ENCODE measurements at regions not wholly inside any gene's neighbourhood (a gene's known extent, or its start where the extent isn't known, plus 50 kb on each side); places are given as distances from the start of the nearest gene placed in this dataset.

GRCh38 chr9:14466429-14466818 is 152.5 kb upstream of the NFIB start (continued):
- no peak for TF ChIP-seq RXRA (IDR thresholded peaks at IDR 0.05; ENCODE audit: borderline replicate concordance, low read depth)
- TF ChIP-seq MEF2A (IDR thresholded peaks at IDR 0.05; ENCODE audit: borderline replicate concordance, low read depth), result no peak
- TF ChIP-seq MXI1 (IDR thresholded peaks at IDR 0.05; ENCODE audit: low read depth, low read length), result no peak
- TF ChIP-seq RAD21 (IDR thresholded peaks at IDR 0.05; ENCODE audit: low read length), result no peak

DNA sequence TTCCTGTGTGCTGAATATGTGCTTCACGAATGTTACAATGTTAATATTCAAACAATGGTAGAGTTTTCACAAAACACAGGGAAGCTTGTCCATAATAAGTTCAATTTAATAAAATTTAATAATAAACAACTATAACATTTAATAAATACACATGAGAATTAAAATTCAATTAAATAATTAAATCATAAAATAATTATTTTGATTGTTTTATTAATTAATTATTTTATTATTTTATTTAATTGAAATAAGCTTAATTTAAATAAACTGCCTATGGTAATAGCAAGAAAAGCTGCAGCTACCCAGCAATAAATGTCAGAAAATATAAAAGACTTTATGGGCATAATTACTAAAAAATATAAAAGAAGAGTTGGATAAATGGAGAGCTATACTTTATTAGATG is 149.0 kb upstream of the NFIB start:
- Histone ChIP-seq H3K79me2 (ENCODE audit: insufficient read depth) (no peaks in the 10 kb centered on the region), H2AFZ (ENCODE audit: low read depth) (no peak overlapping the region), H3K36me3 (replicated peaks in 1 of 2; ENCODE audit: control insufficient read depth in 1 of 2, insufficient read depth in 2 of 2, low read length in 1 of 2) (no peaks in the 10 kb centered on the region), H3K9me2 (no peaks in the 10 kb centered on the region), H3F3A (replicated peaks; ENCODE audit: insufficient read depth) (no peaks in the 10 kb centered on the region), H3K9ac (no peak overlapping the region), H3K4me1 (ENCODE audit: control insufficient read depth in 1 of 2, insufficient read depth in 2 of 2, low read depth in 1 of 2, low read length in 1 of 2) (peaks cover 0 to 4% of the 10 kb centered on the region in 2 experiments; a peak in 1 of 4 replicates), H4K20me1 (ENCODE audit: insufficient read depth) (no peaks in the 10 kb centered on the region), H3K27ac (ENCODE audit: low read depth in 2 of 2, low read length in 1 of 2) (no peak overlapping the region), H3K4me3 (ENCODE audit: low read depth in 2 of 2, low read length in 1 of 2) (no peak overlapping the region), H3K4me2 (no peak overlapping the region), H3K27me3 (ENCODE audit: insufficient read depth) (no peaks in the 10 kb centered on the region), H3K9me3 (no peaks in the 10 kb centered on the region)
- ChIA-PET POLR2A (no interaction called here), CTCF (interaction anchor here (1.8 kb wide), 1 partner anchor 198 kb away, joined by 9 read pairs; no protein-coding TSS in a partner anchor)
- no peak for DNase-seq
- 64% methylated on average over 1 of the region's 1 CpG for WGBS (ENCODE audit: low lambda C conversion rate)
- TF ChIP-seq, protein P1, sequence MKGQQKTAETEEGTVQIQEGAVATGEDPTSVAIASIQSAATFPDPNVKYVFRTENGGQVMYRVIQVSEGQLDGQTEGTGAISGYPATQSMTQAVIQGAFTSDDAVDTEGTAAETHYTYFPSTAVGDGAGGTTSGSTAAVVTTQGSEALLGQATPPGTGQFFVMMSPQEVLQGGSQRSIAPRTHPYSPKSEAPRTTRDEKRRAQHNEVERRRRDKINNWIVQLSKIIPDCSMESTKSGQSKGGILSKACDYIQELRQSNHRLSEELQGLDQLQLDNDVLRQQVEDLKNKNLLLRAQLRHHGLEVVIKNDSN (IDR thresholded peaks at IDR 0.05; ENCODE audit: borderline replicate concordance, low read depth), result no peak
- TF ChIP-seq, protein P2, sequence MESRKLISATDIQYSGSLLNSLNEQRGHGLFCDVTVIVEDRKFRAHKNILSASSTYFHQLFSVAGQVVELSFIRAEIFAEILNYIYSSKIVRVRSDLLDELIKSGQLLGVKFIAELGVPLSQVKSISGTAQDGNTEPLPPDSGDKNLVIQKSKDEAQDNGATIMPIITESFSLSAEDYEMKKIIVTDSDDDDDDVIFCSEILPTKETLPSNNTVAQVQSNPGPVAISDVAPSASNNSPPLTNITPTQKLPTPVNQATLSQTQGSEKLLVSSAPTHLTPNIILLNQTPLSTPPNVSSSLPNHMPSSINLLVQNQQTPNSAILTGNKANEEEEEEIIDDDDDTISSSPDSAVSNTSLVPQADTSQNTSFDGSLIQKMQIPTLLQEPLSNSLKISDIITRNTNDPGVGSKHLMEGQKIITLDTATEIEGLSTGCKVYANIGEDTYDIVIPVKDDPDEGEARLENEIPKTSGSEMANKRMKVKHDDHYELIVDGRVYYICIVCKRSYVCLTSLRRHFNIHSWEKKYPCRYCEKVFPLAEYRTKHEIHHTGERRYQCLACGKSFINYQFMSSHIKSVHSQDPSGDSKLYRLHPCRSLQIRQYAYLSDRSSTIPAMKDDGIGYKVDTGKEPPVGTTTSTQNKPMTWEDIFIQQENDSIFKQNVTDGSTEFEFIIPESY (IDR thresholded peaks at IDR 0.05; ENCODE audit: borderline replicate concordance, low read depth), result no peak
- no peak for TF ChIP-seq GABPA (IDR thresholded peaks at IDR 0.05; ENCODE audit: low read depth)
- no peak for TF ChIP-seq GATA2 (CRISPR knock-in tag; IDR thresholded peaks at IDR 0.05)
- no peak for TF ChIP-seq RXRA (IDR thresholded peaks at IDR 0.05; ENCODE audit: borderline replicate concordance, low read depth)
- no peak for TF ChIP-seq NFIC (IDR thresholded peaks at IDR 0.05; ENCODE audit: borderline replicate concordance)
- TF ChIP-seq FOSL2 (IDR thresholded peaks at IDR 0.05; ENCODE audit: borderline replicate concordance, low read depth), result no peak
- no peak for TF ChIP-seq YY1 (IDR thresholded peaks at IDR 0.05; ENCODE audit: low read depth)
- TF ChIP-seq, protein P3, sequence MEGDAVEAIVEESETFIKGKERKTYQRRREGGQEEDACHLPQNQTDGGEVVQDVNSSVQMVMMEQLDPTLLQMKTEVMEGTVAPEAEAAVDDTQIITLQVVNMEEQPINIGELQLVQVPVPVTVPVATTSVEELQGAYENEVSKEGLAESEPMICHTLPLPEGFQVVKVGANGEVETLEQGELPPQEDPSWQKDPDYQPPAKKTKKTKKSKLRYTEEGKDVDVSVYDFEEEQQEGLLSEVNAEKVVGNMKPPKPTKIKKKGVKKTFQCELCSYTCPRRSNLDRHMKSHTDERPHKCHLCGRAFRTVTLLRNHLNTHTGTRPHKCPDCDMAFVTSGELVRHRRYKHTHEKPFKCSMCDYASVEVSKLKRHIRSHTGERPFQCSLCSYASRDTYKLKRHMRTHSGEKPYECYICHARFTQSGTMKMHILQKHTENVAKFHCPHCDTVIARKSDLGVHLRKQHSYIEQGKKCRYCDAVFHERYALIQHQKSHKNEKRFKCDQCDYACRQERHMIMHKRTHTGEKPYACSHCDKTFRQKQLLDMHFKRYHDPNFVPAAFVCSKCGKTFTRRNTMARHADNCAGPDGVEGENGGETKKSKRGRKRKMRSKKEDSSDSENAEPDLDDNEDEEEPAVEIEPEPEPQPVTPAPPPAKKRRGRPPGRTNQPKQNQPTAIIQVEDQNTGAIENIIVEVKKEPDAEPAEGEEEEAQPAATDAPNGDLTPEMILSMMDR (IDR thresholded peaks at IDR 0.05), result no peak
- TF ChIP-seq RFX5 (IDR thresholded peaks at IDR 0.05; ENCODE audit: low read length), result no peak
- TF ChIP-seq PBX3 (IDR thresholded peaks at IDR 0.05), result no peak
- TF ChIP-seq SIN3A (IDR thresholded peaks at IDR 0.05; ENCODE audit: borderline replicate concordance, low read depth, low read length), result no peak
- TF ChIP-seq MEF2A (IDR thresholded peaks at IDR 0.05; ENCODE audit: borderline replicate concordance, low read depth), result no peak
- no peak for TF ChIP-seq JUND (IDR thresholded peaks at IDR 0.05)
- TF ChIP-seq, protein P4, sequence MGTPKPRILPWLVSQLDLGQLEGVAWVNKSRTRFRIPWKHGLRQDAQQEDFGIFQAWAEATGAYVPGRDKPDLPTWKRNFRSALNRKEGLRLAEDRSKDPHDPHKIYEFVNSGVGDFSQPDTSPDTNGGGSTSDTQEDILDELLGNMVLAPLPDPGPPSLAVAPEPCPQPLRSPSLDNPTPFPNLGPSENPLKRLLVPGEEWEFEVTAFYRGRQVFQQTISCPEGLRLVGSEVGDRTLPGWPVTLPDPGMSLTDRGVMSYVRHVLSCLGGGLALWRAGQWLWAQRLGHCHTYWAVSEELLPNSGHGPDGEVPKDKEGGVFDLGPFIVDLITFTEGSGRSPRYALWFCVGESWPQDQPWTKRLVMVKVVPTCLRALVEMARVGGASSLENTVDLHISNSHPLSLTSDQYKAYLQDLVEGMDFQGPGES (IDR thresholded peaks at IDR 0.05; ENCODE audit: low read depth, low read length), result no peak
